ENCODE measurements at regions not wholly inside any gene's neighbourhood (a gene's known extent, or its start where the extent isn't known, plus 50 kb on each side); places are given as distances from the start of the nearest gene placed in this dataset.
A peak's percentile ranks its signal among the peaks of the same experiment; 100 is the strongest.

- no peak for TF ChIP-seq ZNF221 (tag by site-specific recombination; IDR thresholded peaks at IDR 0.05; ENCODE audit: borderline replicate concordance)
- TF ChIP-seq ZNF791 (tag by site-specific recombination; IDR thresholded peaks at IDR 0.05): no peak
- no peak for TF ChIP-seq REST (tag by site-specific recombination; IDR thresholded peaks at IDR 0.05)
- TF ChIP-seq ZNF341 (tag by site-specific recombination; IDR thresholded peaks at IDR 0.05; ENCODE audit: low read depth): no peak
These were observed 481.6 kb downstream of the BTBD3 start (continued) for GRCh38 chr20:12399110-12399836.

GRCh38 chr20:12404941-12405340 lies 487.2 kb downstream of the BTBD3 start:
- ChIA-PET POLR2A (no interaction called here), CTCF (no interaction called here)

GRCh38 chr20:12406978-12407377 lies 489.3 kb downstream of the BTBD3 start:
- TF ChIP-seq ZNF677 (tag by site-specific recombination; IDR thresholded peaks at IDR 0.05) (no peak), SETDB1 (IDR thresholded peaks at IDR 0.05; ENCODE audit: insufficient read length, low read length) (peak; percentile 44)
- Histone ChIP-seq H3K9me3 (ENCODE audit: control insufficient read depth, insufficient read depth, low read depth, low read length) (no peaks in the 10 kb centered on the region), H3K36me3 (ENCODE audit: control insufficient read depth in 2 of 2, insufficient read depth in 1 of 2, low read length in 2 of 2) (no peaks in the 10 kb centered on the region), H3K27ac (ENCODE audit: extremely low read depth, low read depth, low read length) (no peak overlapping the region), H3K4me1 (ENCODE audit: control insufficient read depth, insufficient read depth, low read length) (no peaks in the 10 kb centered on the region), H3K4me3 (ENCODE audit: low read depth, low read length) (no peak overlapping the region)
- POLR2A ChIA-PET: no interaction called here
- CTCF ChIA-PET: interaction anchor here (0.6 to 0.7 kb wide), 2 partner anchors 10 to 67 kb away, joined by 3 read pairs; no protein-coding TSS in a partner anchor

More at GRCh38 chr20:12404941-12405340, 487.2 kb downstream of the BTBD3 start:
- no peaks in the 10 kb centered on the region for H3K36me3 ChIP-seq (ENCODE audit: control insufficient read depth in 2 of 2, insufficient read depth in 1 of 2, low read length in 2 of 2)
- H3K4me1 ChIP-seq (ENCODE audit: control insufficient read depth, insufficient read depth, low read length): no peaks in the 10 kb centered on the region
- TF ChIP-seq ZNF776 (tag by site-specific recombination; IDR thresholded peaks at IDR 0.05; ENCODE audit: borderline replicate concordance) (no peak), ZNF169 (tag by site-specific recombination; IDR thresholded peaks at IDR 0.05) (no peak), ZNF513 (tag by site-specific recombination; IDR thresholded peaks at IDR 0.05) (no peak), ZNF335 (tag by site-specific recombination; conservative IDR thresholded peaks at IDR 0.05) (no peak), ZNF530 (tag by site-specific recombination; IDR thresholded peaks at IDR 0.05; ENCODE audit: low read depth) (no peak), ZSCAN30 (tag by site-specific recombination; IDR thresholded peaks at IDR 0.05) (no peak), IKZF3 (tag by site-specific recombination; IDR thresholded peaks at IDR 0.05) (no peak), ZNF416 (tag by site-specific recombination; IDR thresholded peaks at IDR 0.05) (no peak)
- no peak overlapping the region for H3K4me3 ChIP-seq (ENCODE audit: low read depth, low read length)
- no peak overlapping the region for H3K27ac ChIP-seq (ENCODE audit: extremely low read depth, low read depth, low read length)
- H3K9me3 ChIP-seq (ENCODE audit: control insufficient read depth, insufficient read depth, low read depth, low read length): no peaks in the 10 kb centered on the region

- POLR2A ChIA-PET: no interaction called here
- CTCF ChIA-PET: interaction anchor here (1.2 kb wide), 1 partner anchor 70 kb away, joined by 3 read pairs; no protein-coding TSS in a partner anchor
These were observed 491.8 kb downstream of the BTBD3 start for GRCh38 chr20:12409501-12409900.

More at GRCh38 chr20:12409501-12409900, 491.8 kb downstream of the BTBD3 start:
- TF ChIP-seq ZNF16 (tag by site-specific recombination; IDR thresholded peaks at IDR 0.05; ENCODE audit: low read depth) (no peak), ZNF114 (tag by site-specific recombination; IDR thresholded peaks at IDR 0.05) (no peak), ZBTB21 (tag by site-specific recombination; IDR thresholded peaks at IDR 0.05) (no peak), ZNF48 (tag by site-specific recombination; IDR thresholded peaks at IDR 0.05) (no peak), ZNF580 (tag by site-specific recombination; IDR thresholded peaks at IDR 0.05) (no peak), ZBTB26 (tag by site-specific recombination; optimal IDR thresholded peaks at IDR 0.05) (no peak), ZNF155 (tag by site-specific recombination; IDR thresholded peaks at IDR 0.05) (no peak), ZBTB7A (tag by site-specific recombination; IDR thresholded peaks at IDR 0.05; ENCODE audit: low read depth) (no peak)
- Histone ChIP-seq H3K9me3 (ENCODE audit: control insufficient read depth, insufficient read depth, low read depth, low read length) (no peaks in the 10 kb centered on the region), H3K4me1 (ENCODE audit: control insufficient read depth, insufficient read depth, low read length) (no peaks in the 10 kb centered on the region), H3K4me3 (ENCODE audit: low read depth, low read length) (no peak overlapping the region), H3K36me3 (ENCODE audit: control insufficient read depth in 2 of 2, insufficient read depth in 1 of 2, low read length in 2 of 2) (no peaks in the 10 kb centered on the region), H3K27ac (ENCODE audit: extremely low read depth, low read depth, low read length) (no peak overlapping the region)
